COLO668 (cell line): ENCODE measurements at regions not wholly inside any gene's neighbourhood (a gene's known extent, or its start where the extent isn't known, plus 50 kb on each side); places are given as distances from the start of the nearest gene placed in this dataset.
"Not testable (repeated sequence)": the region's sequence is repeated elsewhere in the genome, so short reads cannot be mapped to it uniquely, and the experiment has no call there.

Experiments used
- DNase-seq: peaks from one replicate; lab custom pipeline; 2025; ENCODE audit not compliant: unreplicated experiment; lab: John Stamatoyannopoulos, UW

GRCh38 chr16:35102780-35103403, 1643.5 kb downstream of the TP53TG3F start:
- DNase-seq = peak; percentile 16

- not testable (repeated sequence) for DNase-seq
These were observed 1652.4 kb downstream of the TP53TG3F start for GRCh38 chr16:35111772-35112171.

GRCh38 chr16:35131429-35131828, 1672.0 kb downstream of the TP53TG3F start:
- no peak for DNase-seq

- no peak for DNase-seq
These were observed 1675.1 kb downstream of the TP53TG3F start for GRCh38 chr16:35134471-35134870.

- no peak for DNase-seq
These were observed 1681.0 kb downstream of the TP53TG3F start for GRCh38 chr16:35140293-35140986.

GRCh38 chr16:35141303-35141702, 1681.9 kb downstream of the TP53TG3F start:
- DNase-seq = no peak

- no peak for DNase-seq
These were observed 1682.9 kb downstream of the TP53TG3F start for GRCh38 chr16:35142147-35142808.

GRCh38 chr16:35142809-35143192, 1683.4 kb downstream of the TP53TG3F start:
- DNase-seq = no peak

- DNase-seq = no peak
These were observed 1685.0 kb downstream of the TP53TG3F start for GRCh38 chr16:35144212-35144932.

- no peak for DNase-seq
These were observed 1686.8 kb downstream of the TP53TG3F start for GRCh38 chr16:35146031-35146710.

GRCh38 chr16:35146723-35147458, 1687.5 kb downstream of the TP53TG3F start:
- DNase-seq = no peak

- no peak for DNase-seq
These were observed 1688.4 kb downstream of the TP53TG3F start for GRCh38 chr16:35147556-35148504.

GRCh38 chr16:35148748-35149147, 1689.3 kb downstream of the TP53TG3F start:
- DNase-seq = no peak

GRCh38 chr16:35149550-35149949, 1690.1 kb downstream of the TP53TG3F start:
- no peak for DNase-seq

- no peak for DNase-seq
These were observed 1691.4 kb downstream of the TP53TG3F start for GRCh38 chr16:35150805-35151312.

GRCh38 chr16:35152067-35152627, 1692.7 kb downstream of the TP53TG3F start:
- DNase-seq = no peak

- DNase-seq = no peak
These were observed 1695.2 kb downstream of the TP53TG3F start for GRCh38 chr16:35154627-35155026.

- not testable (repeated sequence) for DNase-seq
These were observed 1698.1 kb downstream of the TP53TG3F start for GRCh38 chr16:35157549-35157948.

- DNase-seq = not testable (repeated sequence)
These were observed 1709.9 kb downstream of the TP53TG3F start for GRCh38 chr16:35169324-35169723.
